ENCODE measurements at regions not wholly inside any gene's neighbourhood (a gene's known extent, or its start where the extent isn't known, plus 50 kb on each side); places are given as distances from the start of the nearest gene placed in this dataset.

DNA sequence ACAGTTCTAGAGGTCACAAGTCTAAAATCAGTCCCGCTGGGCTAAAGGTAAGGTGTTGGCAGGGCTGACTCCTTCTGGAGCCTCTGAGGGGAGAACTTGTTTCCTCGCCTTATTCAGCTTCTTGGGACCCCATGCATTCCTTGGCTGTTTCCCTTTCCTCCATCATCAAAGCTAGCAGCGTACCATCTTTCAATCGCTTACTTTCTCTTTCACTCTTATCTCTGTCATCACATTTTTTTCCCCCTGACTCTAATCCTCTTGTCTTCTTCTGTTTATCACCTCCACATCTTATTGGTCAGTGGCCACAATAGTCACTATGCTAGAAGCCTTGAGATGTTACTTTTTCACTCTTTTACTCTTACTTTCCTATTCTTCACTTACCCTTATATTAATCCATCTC lies 72.5 kb upstream of the SPEF2 start:
- WGBS, 2 donors (ENCODE audit: extremely low coverage in 2 of 2, insufficient read length in 2 of 2, insufficient replicate concordance in 1 of 2), result 100% methylated on average over 2 of the region's 4 CpGs; no CpG with 5 or more reads in 1 of the 2 donors
- Histone ChIP-seq H3K18ac (ENCODE audit: low read length) (no peak overlapping the region), H3K36me3 (replicated peaks in 1 of 2; ENCODE audit: control insufficient read depth in 2 of 2, insufficient read depth in 2 of 2, low read length in 2 of 2) (no peaks in the 10 kb centered on the region), H3K4me3 (ENCODE audit: low read length in 2 of 2) (no peak overlapping the region), H2AFZ (ENCODE audit: low read length) (no peak overlapping the region), H4K8ac (ENCODE audit: low read depth, low read length) (no peak overlapping the region), H3K4ac (ENCODE audit: low read length) (no peak overlapping the region), H3K9me3 (replicated peaks in 1 of 2; ENCODE audit: control insufficient read depth in 2 of 2, insufficient read depth in 1 of 2, low read depth in 1 of 2, low read length in 2 of 2) (no peaks in the 10 kb centered on the region), H3K4me2 (ENCODE audit: insufficient read depth, low read length, poor library complexity, severe bottlenecking) (no peak overlapping the region), H2AK5ac (ENCODE audit: low read depth, low read length) (no peak overlapping the region), H3K27ac (replicated peaks; ENCODE audit: low read length) (no peak overlapping the region), H2BK15ac (ENCODE audit: low read length) (no peak overlapping the region), H2BK12ac (ENCODE audit: low read length) (no peak overlapping the region), H3K23ac (ENCODE audit: low read depth, low read length, poor library complexity) (no peak overlapping the region), H4K91ac (ENCODE audit: low read depth, low read length, poor library complexity) (no peak overlapping the region), H3K4me1 (ENCODE audit: control insufficient read depth in 2 of 2, insufficient read depth in 1 of 2, low read depth in 1 of 2, low read length in 2 of 2) (no peaks in the 10 kb centered on the region), H3K9ac (ENCODE audit: low read depth, low read length, poor library complexity) (no peak overlapping the region), H2BK120ac (ENCODE audit: low read depth, low read length) (no peak overlapping the region), H3K27me3 (ENCODE audit: control insufficient read depth in 3 of 3, insufficient read depth in 3 of 3, low read depth in 1 of 3, low read length in 3 of 3) (no peaks in the 10 kb centered on the region), H3K79me1 (ENCODE audit: low read depth, low read length) (no peaks in the 10 kb centered on the region), H3K14ac (ENCODE audit: low read length) (no peak overlapping the region), H2BK5ac (ENCODE audit: low read length) (no peak overlapping the region)
- no peak for DNase-seq (ENCODE audit: low spot score)

DNA sequence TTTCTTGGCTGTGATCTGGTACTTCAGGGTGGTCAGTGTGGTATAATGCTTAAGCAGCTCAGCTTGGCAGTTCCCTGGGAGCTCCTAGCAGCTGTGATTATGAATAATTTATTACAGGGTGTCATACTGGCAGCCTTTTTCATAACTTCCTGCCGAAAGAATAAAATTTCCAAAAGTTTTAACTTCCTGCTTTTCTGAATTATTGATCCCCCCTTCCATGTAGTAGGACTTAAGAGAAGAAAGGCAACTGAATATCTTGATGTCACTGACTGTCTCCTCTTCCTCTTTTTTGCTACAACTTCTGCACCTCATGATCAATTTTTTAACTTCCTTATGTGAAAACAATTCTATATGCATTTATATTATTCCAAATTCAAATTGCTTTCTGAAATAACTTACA lies 74.3 kb upstream of the SPEF2 start:
- H2BK5ac ChIP-seq (ENCODE audit: low read length), result no peak overlapping the region
- no peaks in the 10 kb centered on the region for H3K4me1 ChIP-seq (ENCODE audit: control insufficient read depth in 2 of 2, insufficient read depth in 1 of 2, low read depth in 1 of 2, low read length in 2 of 2)
- H3K36me3 ChIP-seq (replicated peaks in 1 of 2; ENCODE audit: control insufficient read depth in 2 of 2, insufficient read depth in 2 of 2, low read length in 2 of 2), result no peaks in the 10 kb centered on the region
- no peak overlapping the region for H2BK15ac ChIP-seq (ENCODE audit: low read length)
- H2AFZ ChIP-seq (ENCODE audit: low read length), result no peak overlapping the region
- no peak overlapping the region for H4K8ac ChIP-seq (ENCODE audit: low read depth, low read length)
- no peaks in the 10 kb centered on the region for H3K79me1 ChIP-seq (ENCODE audit: low read depth, low read length)
- no peak overlapping the region for H3K4me3 ChIP-seq (ENCODE audit: low read length in 2 of 2)
- WGBS, 2 donors (ENCODE audit: extremely low coverage in 2 of 2, insufficient read length in 2 of 2, insufficient replicate concordance in 1 of 2), result no CpG with 5 or more reads among the region's 1 CpG
- no peak overlapping the region for H2BK12ac ChIP-seq (ENCODE audit: low read length)
- H3K27me3 ChIP-seq (ENCODE audit: control insufficient read depth in 3 of 3, insufficient read depth in 3 of 3, low read depth in 1 of 3, low read length in 3 of 3), result no peaks in the 10 kb centered on the region
- H3K23ac ChIP-seq (ENCODE audit: low read depth, low read length, poor library complexity), result no peak overlapping the region
- H2BK120ac ChIP-seq (ENCODE audit: low read depth, low read length), result no peak overlapping the region
- H3K4me2 ChIP-seq (ENCODE audit: insufficient read depth, low read length, poor library complexity, severe bottlenecking), result no peak overlapping the region
- no peak overlapping the region for H3K14ac ChIP-seq (ENCODE audit: low read length)
- no peak for DNase-seq (ENCODE audit: low spot score)
- H2AK5ac ChIP-seq (ENCODE audit: low read depth, low read length), result no peak overlapping the region
- H3K4ac ChIP-seq (ENCODE audit: low read length), result no peak overlapping the region
- H3K27ac ChIP-seq (replicated peaks; ENCODE audit: low read length), result no peak overlapping the region
- H3K9ac ChIP-seq (ENCODE audit: low read depth, low read length, poor library complexity), result no peak overlapping the region
- no peak overlapping the region for H4K91ac ChIP-seq (ENCODE audit: low read depth, low read length, poor library complexity)
- no peak overlapping the region for H3K18ac ChIP-seq (ENCODE audit: low read length)
- H3K9me3 ChIP-seq (replicated peaks in 1 of 2; ENCODE audit: control insufficient read depth in 2 of 2, insufficient read depth in 1 of 2, low read depth in 1 of 2, low read length in 2 of 2), result no peaks in the 10 kb centered on the region

GRCh38 chr5:35540002-35540401 lies 77.7 kb upstream of the SPEF2 start:
- H2BK5ac ChIP-seq (ENCODE audit: low read length), result no peak overlapping the region
- H3K79me1 ChIP-seq (ENCODE audit: low read depth, low read length), result no peaks in the 10 kb centered on the region
- no peak overlapping the region for H3K23ac ChIP-seq (ENCODE audit: low read depth, low read length, poor library complexity)
- H3K36me3 ChIP-seq (replicated peaks in 1 of 2; ENCODE audit: control insufficient read depth in 2 of 2, insufficient read depth in 2 of 2, low read length in 2 of 2), result no peaks in the 10 kb centered on the region
- H3K27ac ChIP-seq (replicated peaks; ENCODE audit: low read length), result no peak overlapping the region
- no peak for DNase-seq (ENCODE audit: low spot score)
- no peak overlapping the region for H3K14ac ChIP-seq (ENCODE audit: low read length)
- WGBS, 2 donors (ENCODE audit: extremely low coverage in 2 of 2, insufficient read length in 2 of 2, insufficient replicate concordance in 1 of 2), result no CpG with 5 or more reads among the region's 3 CpGs
- no peak overlapping the region for H3K18ac ChIP-seq (ENCODE audit: low read length)
- H3K4me1 ChIP-seq (ENCODE audit: control insufficient read depth in 2 of 2, insufficient read depth in 1 of 2, low read depth in 1 of 2, low read length in 2 of 2), result no peaks in the 10 kb centered on the region
- no peak overlapping the region for H3K9ac ChIP-seq (ENCODE audit: low read depth, low read length, poor library complexity)
- H2AK5ac ChIP-seq (ENCODE audit: low read depth, low read length), result no peak overlapping the region
- no peak overlapping the region for H2AFZ ChIP-seq (ENCODE audit: low read length)
- H3K9me3 ChIP-seq (replicated peaks in 1 of 2; ENCODE audit: control insufficient read depth in 2 of 2, insufficient read depth in 1 of 2, low read depth in 1 of 2, low read length in 2 of 2), result no peaks in the 10 kb centered on the region
- H3K4me3 ChIP-seq (ENCODE audit: low read length in 2 of 2), result no peak overlapping the region
- H2BK12ac ChIP-seq (ENCODE audit: low read length), result no peak overlapping the region
- no peaks in the 10 kb centered on the region for H3K27me3 ChIP-seq (ENCODE audit: control insufficient read depth in 3 of 3, insufficient read depth in 3 of 3, low read depth in 1 of 3, low read length in 3 of 3)
- no peak overlapping the region for H3K4me2 ChIP-seq (ENCODE audit: insufficient read depth, low read length, poor library complexity, severe bottlenecking)
- no peak overlapping the region for H2BK15ac ChIP-seq (ENCODE audit: low read length)
- no peak overlapping the region for H2BK120ac ChIP-seq (ENCODE audit: low read depth, low read length)
- no peak overlapping the region for H3K4ac ChIP-seq (ENCODE audit: low read length)
- no peak overlapping the region for H4K91ac ChIP-seq (ENCODE audit: low read depth, low read length, poor library complexity)
- H4K8ac ChIP-seq (ENCODE audit: low read depth, low read length), result no peak overlapping the region

DNA sequence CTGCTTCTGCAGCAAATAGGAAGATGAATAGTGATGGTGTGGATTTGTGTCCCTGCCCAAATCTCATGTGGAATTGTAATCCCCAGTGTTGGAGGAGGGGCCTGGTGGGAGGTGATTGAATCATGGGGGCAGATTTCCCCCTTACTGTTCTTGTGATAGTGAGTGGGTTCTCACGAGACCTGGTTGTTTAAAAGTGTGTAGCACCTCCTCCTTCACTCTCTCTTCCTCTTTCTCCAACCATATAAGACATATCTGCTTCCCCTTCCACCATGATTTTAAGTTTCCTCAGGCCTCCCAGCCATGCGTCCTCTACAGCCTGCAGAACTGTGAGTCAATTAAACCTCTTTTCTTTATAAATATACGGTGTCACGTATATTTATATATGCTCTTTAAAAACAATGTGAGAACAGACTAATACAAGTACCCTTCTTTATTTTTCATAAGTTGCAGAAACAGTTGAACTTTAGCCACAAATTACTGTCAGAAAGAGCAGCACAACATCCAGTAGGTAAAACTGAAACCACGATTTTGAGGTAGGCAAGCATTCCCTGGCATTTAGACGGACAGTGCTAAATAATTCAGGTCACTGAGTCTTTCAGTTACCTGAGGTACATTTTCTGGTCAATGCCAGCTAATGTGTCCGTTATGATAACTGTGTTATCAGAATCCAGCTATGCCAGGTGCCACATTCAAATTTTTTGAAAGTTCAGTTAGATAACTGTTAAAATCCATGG lies 79.3 kb upstream of the SPEF2 start:
- WGBS, 2 donors (ENCODE audit: extremely low coverage in 2 of 2, insufficient read length in 2 of 2, insufficient replicate concordance in 1 of 2), result no CpG with 5 or more reads among the region's 7 CpGs

More for the DNA sequence above, 79.3 kb upstream of the SPEF2 start:
- H3K4me3 ChIP-seq (ENCODE audit: low read length in 2 of 2), result no peak overlapping the region
- no peak overlapping the region for H2AK5ac ChIP-seq (ENCODE audit: low read depth, low read length)
- H3K4me2 ChIP-seq (ENCODE audit: insufficient read depth, low read length, poor library complexity, severe bottlenecking), result no peak overlapping the region
- no peak overlapping the region for H4K8ac ChIP-seq (ENCODE audit: low read depth, low read length)
- no peak overlapping the region for H2AFZ ChIP-seq (ENCODE audit: low read length)
- H3K18ac ChIP-seq (ENCODE audit: low read length), result no peak overlapping the region
- H3K27ac ChIP-seq (replicated peaks; ENCODE audit: low read length), result no peak overlapping the region
- H2BK12ac ChIP-seq (ENCODE audit: low read length), result no peak overlapping the region
- no peak overlapping the region for H3K9ac ChIP-seq (ENCODE audit: low read depth, low read length, poor library complexity)
- no peak for DNase-seq (ENCODE audit: low spot score)
- no peaks in the 10 kb centered on the region for H3K79me1 ChIP-seq (ENCODE audit: low read depth, low read length)
- no peaks in the 10 kb centered on the region for H3K36me3 ChIP-seq (replicated peaks in 1 of 2; ENCODE audit: control insufficient read depth in 2 of 2, insufficient read depth in 2 of 2, low read length in 2 of 2)
- no peak overlapping the region for H4K91ac ChIP-seq (ENCODE audit: low read depth, low read length, poor library complexity)
- no peaks in the 10 kb centered on the region for H3K4me1 ChIP-seq (ENCODE audit: control insufficient read depth in 2 of 2, insufficient read depth in 1 of 2, low read depth in 1 of 2, low read length in 2 of 2)
- no peak overlapping the region for H2BK120ac ChIP-seq (ENCODE audit: low read depth, low read length)
- no peak overlapping the region for H2BK5ac ChIP-seq (ENCODE audit: low read length)
- no peaks in the 10 kb centered on the region for H3K27me3 ChIP-seq (ENCODE audit: control insufficient read depth in 3 of 3, insufficient read depth in 3 of 3, low read depth in 1 of 3, low read length in 3 of 3)
- H3K4ac ChIP-seq (ENCODE audit: low read length), result no peak overlapping the region
- H3K9me3 ChIP-seq (replicated peaks in 1 of 2; ENCODE audit: control insufficient read depth in 2 of 2, insufficient read depth in 1 of 2, low read depth in 1 of 2, low read length in 2 of 2), result no peaks in the 10 kb centered on the region
- H3K14ac ChIP-seq (ENCODE audit: low read length), result no peak overlapping the region
- no peak overlapping the region for H3K23ac ChIP-seq (ENCODE audit: low read depth, low read length, poor library complexity)
- H2BK15ac ChIP-seq (ENCODE audit: low read length), result no peak overlapping the region

Data from neuronal stem cell (in vitro differentiated cells).